GM12878 (cell line): ENCODE measurements at regions not wholly inside any gene's neighbourhood (a gene's known extent, or its start where the extent isn't known, plus 50 kb on each side); places are given as distances from the start of the nearest gene placed in this dataset.

Experiments used
- BRCA1 ChIP-seq: IDR thresholded peaks from 2 replicates; pipeline ENCODE4 v1.6.1; 2011; ENCODE audit warnings: low read depth, low read length, improper control_type of control experiment
- EP300 ChIP-seq, 2 experiments: fragments of 150-350 bp in 1 of 2; IDR thresholded peaks; 2 replicates each; pipeline ENCODE4 v1.6.1; 2011 to 2012; ENCODE audit warnings: low read depth in 2 of 2, low read length in 2 of 2, borderline replicate concordance in 1 of 2, improper control_type of control experiment in 1 of 2, inconsistent platforms in 1 of 2; ENCODE audit not compliant: control insufficient read depth in 1 of 2
- POLR2AphosphoS2 ChIP-seq: IDR thresholded peaks from 2 replicates; pipeline ENCODE4 v1.6.1; 2011; ENCODE audit warnings: low read depth, mild to moderate bottlenecking, low read length, improper control_type of control experiment, moderate library complexity
- YY1 ChIP-seq: IDR thresholded peaks from 2 replicates; pipeline ENCODE4 v1.6.1; 2011; ENCODE audit warnings: low read depth, mild to moderate bottlenecking, low read length

DNA sequence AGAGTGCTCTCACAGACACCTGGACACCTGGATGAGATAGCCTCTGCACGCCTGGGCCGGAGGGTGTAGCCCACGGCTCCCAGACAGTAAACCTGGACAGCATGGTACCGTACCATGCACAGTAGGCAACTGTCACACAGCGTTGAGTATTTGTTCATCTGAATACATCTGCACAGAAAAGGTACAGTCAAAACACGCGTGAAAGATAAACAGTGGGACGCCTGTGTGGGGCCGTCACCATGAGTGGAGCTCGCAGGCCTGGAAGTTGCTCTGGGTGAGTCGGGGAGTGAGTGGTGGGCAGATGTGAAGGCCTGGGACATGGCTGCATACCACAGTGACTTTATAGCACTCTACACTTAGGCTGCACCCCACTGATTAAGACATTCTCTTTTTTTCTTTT is 280.0 kb upstream of the SHH start:
- TF ChIP-seq BRCA1: no peak
- no peak for TF ChIP-seq YY1
- TF ChIP-seq EP300 (IDR thresholded peaks at IDR 0.05; ENCODE audit: borderline replicate concordance in 1 of 2, control insufficient read depth in 1 of 2, low read depth in 2 of 2, low read length in 2 of 2): no peak
- TF ChIP-seq POLR2AphosphoS2: no peak
